GM18867 (cell line): ENCODE measurements at regions not wholly inside any gene's neighbourhood (a gene's known extent, or its start where the extent isn't known, plus 50 kb on each side); places are given as distances from the start of the nearest gene placed in this dataset.

Experiments used
- ATAC-seq: cut with Tn5 transposase; IDR thresholded peaks from one replicate; pipeline ENCODE4 v1.9.1; 2021; ENCODE audit warnings: mild to moderate bottlenecking, moderate library complexity; ENCODE audit not compliant: unreplicated experiment

DNA sequence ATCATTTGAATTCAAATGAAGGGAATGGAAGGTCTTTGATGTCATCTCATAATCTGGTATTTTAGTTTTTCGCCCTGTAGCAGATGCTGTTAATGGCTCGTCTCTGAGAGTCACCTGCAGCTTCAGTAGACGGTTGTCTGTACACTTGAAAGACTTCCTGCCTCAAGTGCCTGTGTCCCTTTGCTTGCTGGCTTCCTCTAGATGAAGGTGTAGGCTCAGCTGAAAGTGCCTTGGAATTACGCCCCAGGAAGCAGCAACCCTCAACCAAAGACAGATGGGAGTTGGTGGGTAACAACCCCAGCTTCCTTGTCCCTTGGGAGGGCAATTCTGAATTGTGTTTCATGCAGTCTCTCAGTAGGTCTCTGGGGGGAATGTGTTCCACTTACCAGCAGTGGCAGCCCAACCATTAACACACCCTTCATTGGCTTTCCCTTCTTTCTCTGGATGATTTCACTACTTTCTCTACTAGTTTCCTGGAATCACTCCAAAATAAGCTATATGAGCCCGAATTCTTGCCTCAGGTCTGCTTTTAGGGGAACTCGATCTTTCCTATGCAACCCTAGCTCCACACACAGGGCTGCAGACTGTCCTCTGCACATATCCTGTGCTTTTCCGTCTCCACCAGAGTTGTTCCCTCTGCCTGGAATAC lies 395.6 kb downstream of the DMAC1 start:
- no peak for ATAC-seq

DNA sequence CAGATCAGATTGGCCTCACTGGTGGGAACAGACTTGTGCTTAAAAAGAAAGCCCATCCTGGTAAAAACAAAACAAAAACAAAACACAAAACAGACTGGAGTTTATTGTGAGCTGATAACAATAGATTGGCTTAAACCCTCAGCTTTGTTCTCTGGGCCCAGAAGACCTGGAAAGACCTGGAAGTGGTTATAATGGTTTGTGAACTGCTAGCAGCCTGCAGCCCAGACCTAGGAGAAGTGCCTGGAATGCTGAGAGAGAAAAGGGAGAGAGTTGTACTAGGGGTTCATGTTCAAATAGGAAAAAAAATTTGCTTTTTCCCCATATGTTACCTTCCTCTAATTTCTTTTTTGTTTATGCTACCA lies 396.6 kb downstream of the DMAC1 start:
- ATAC-seq = no peak

DNA sequence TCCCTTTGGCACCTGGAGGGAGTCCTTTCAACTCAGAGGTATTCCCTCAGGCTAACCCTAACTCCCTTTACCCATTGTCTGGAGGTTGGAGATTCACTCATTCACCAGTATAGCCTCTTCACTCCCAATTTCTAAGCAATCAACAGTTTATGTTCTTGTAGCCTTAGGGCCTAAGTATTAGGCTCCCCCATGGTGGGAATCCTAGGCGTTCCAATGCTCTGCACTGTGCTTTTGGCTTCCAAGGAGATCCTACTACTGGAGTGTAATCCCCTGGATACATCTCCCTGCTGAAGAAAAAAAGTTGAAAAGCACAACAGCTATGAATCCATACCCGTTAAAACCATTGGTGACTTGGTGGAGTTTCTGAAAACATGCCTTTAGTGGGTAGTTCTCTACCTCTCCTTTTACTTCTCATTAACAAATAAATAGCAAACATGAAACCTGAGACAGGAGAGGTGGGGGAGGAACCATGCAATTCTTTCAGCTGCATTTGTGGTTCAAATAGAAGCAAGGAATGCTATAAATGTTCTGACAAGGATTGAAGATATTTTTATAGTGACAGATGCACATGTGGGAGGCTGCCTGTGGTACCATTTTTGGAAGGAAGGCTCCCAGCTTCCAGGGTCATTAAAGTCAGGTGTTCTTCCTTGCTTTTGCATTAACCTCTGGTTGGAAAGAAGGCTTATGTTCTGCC lies 397.1 kb downstream of the DMAC1 start:
- ATAC-seq = no peak

DNA sequence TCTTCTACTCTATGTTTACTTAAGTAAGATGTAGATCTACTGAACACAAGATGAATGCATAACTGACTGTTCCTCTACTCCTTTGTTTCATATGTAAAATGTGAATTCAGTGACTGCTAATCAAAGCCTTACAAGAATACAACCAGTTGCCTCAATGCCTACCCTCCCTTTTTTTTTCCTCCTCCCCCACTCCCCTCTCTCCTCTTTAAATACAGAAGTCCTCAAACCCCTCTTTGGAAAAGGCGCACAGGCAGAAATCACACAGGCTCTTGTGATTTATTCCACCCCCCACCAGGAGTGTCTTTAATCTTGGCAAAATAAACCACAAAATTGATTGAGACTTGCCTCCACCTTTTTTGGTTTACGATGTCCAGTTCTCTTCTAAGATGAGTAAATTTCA lies 398.5 kb downstream of the DMAC1 start:
- no peak for ATAC-seq

DNA sequence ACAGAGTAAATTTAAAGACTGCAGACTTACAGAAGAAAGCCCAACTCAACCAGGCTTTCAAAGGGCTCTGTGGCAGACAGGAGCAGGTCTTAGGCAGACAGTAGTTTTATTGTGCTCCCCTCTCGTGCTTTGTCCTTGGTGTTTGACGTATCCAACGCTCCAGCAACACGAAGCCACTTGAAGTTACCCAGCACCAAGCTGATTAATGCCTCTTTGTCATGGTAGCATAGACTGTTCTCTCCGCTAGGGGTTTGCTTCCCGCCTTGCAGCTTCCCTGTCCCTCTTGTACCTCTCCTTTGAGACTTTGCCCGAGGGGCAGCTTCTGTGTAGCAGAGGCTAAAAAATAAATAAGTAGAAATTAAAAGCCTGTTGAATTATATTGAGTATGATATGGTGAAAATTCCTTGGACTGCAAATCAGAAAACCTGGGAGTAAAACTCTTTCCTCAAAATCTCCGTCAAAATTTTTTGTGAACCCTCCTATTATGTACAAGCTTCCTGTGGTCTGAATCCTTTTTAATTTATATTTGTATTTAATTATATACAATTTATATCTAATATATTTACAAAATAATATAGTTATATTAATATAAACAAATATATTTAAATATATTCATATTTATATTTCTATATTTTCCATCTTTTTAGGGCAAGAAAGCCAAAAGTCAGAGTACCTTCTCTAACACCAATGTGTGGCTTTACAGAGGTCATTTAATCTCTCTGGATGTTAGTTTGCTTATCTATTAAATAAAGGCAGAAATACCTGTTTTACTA lies 405.4 kb downstream of the DMAC1 start:
- ATAC-seq = no peak

DNA sequence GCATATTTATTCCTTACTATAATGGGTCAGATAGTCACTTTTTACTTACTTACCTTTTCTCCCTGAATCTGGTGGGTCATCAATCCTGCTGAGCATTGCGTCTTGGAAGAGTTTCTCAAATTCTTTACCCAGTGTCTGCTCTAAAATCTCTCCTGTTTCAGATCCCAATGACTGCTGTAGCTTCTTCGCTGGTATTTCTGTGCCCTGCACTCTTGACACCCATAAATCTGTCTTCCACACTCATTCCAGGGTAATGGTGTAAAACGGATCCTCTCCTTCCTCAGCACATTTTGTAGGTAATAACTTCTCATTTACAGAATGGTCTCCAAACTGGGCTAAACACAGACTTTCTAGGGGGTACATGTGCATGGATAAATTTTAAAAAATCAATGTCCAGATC lies 407.4 kb downstream of the DMAC1 start:
- ATAC-seq = no peak

DNA sequence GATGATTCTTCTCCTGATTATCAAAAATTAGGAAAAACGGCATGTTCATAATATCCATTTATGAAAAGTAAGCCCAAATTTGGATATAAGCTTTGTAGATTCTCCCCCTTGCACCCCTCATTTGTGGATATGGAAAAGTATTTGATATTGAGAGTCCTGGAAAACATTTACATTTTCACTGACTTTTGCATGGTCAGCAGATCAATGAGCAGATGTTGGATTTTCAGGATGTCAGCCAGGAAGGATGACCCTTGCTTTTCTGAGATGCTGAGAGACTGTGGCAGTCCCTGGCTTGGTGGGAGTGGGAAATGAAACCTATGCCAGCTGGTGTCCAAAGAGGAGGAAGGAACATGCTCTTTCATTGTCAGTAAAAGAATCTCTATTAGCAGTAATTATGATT lies 410.8 kb downstream of the DMAC1 start:
- ATAC-seq = no peak

DNA sequence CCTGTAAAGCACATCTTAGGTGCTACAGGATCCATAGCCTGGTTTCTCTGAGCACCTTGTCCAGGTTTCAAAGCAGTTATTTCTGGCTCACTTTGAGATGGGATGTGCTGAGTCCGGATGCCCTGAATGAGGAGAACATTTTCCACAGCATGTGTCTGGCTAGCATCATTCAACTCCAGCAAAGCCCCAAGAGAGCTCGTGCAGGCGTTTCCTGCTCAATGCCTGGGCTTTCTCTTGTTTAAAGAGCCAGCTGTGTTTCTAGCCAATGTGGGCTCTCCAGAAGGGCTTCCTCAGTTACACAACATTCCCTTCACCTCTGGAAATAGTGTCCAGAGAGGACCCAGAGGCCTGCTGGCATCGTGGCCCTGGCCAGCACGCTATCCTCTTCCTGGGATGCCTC lies 411.7 kb downstream of the DMAC1 start:
- ATAC-seq = no peak

DNA sequence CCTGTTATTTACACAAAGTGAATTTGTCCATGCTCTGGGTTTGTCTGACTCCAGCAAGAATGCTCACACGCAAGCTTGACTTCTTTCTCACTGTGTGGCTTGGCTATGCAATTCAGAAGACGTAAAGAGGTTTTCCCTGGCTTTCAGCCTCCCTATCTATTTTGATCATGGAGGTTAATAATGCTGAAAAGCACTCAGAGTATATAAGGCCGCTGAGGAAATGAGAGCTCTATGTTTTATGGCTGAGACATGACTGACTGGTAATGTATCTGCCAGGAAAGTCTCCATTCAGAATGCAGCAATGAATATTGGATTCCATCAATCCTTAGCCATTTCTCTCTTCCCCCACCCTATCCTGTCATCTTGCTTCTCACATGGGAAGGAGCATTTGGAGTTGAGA lies 417.3 kb downstream of the DMAC1 start:
- no peak for ATAC-seq

DNA sequence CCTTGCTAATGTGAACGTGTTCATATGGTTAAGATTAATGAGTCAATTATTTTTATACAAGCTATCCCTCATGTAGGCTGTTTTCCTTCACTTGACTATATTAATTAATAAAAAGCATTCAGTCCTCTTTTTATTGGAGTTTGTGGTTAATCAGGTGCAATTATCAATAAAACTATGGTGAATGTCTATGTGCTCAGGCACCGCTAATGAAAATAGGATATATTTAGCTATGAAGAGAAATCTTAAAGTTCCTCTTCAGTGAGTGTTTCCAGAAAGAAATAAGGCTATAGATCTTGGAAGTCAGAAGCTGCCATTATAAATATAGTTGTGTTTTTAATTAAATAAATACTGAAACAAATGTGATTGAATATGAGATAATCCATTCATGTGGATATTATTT lies 422.1 kb downstream of the DMAC1 start:
- ATAC-seq = no peak

DNA sequence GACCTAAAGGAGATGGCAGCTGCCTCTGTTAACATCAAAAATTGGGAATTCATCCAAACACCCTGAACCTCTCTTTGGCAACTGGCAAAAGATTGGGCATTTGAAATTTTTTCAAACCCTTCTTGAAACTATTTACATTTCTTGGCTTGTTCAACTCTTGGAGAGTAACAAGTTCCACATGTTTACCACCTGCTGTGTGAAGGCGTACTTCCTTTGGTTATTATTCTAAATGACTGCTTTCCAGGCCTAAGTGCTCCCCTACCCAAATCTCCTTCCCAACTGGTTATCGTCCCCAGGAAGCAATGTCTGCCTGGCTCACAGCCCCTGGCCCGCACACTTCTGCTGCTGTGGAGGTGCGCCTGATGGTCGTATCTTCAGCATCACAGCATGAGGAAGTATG lies 422.7 kb downstream of the DMAC1 start:
- no peak for ATAC-seq

DNA sequence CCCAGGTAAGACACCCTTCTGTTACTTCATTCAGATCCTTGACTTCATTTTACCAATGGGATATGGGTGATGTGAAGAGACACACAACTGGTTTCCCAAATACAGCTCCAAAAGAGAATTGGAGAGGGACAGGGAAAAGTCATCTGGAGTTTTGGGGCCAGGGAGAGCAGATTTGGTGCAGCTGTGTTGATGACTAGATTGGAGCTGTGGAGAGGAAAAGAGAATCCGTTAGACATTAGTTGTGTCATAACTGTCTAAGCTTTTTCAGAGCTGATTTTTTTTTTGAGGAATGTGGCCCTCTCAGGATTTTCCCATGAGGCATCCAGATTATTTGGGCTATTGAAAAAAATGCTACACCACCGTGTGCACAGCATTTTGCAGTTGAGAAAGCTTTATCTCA lies 423.4 kb downstream of the DMAC1 start:
- no peak for ATAC-seq

DNA sequence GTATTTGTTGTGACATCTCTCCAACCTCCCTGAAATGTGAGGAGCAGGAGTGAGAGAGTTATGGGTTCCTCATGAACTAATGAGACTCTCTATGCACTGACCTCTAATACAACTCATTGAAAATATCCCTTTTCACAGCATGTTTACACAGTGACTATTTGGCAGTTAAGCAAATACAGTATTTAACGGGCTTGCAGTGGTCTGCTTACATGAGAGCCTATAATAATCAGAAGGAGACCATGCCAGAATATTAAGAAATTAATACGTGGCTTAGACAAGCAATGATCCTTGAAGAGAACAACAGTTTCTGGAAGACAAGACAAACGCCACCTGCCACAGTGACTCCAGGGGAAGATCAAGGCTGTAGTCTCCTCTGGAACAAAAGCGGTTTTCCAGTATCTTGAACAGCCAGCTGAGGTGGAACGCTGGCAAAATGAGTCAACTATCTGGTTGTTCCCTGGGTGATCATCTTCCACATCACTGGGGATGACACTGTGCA lies 424.5 kb downstream of the DMAC1 start:
- ATAC-seq = no peak

DNA sequence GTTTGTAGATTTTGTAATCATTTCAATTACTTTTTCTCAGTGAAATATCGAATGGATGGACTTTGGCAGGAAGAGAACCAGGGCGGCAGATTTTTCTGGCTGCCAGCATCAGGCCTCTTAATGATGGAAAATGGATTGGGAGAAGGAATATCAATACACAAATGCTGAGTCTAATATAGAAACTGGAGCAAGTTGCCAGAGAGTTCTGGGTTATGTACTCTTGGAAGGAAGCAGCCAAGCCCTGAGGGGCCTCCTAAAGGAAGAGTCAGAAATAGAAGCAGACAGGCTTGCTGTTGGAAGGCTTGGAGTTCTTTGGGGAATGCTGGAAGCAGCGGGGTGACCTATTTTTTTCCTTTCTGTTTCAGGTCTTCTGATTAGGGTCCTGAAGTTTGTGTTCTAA lies 428.6 kb downstream of the DMAC1 start:
- ATAC-seq = no peak

DNA sequence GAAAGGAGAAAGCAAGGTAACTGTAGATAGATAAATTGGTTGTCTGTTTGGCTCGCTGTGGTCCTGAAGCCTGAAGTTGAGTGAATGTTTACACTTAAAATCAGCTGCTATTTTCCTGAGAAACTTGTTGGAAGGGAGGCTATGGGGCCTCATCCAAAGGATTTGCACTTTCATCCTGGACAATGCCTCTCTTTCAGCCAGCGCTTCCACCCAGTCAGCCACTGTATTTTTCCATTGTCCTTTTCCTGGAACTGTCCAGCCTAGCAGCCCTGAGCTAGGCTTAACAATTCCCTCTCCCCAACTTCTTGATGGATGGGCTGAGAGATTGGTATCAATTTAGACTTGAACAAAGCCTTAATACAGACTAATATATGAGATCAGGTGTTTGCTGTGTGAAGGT lies 429.2 kb downstream of the DMAC1 start:
- ATAC-seq = no peak

DNA sequence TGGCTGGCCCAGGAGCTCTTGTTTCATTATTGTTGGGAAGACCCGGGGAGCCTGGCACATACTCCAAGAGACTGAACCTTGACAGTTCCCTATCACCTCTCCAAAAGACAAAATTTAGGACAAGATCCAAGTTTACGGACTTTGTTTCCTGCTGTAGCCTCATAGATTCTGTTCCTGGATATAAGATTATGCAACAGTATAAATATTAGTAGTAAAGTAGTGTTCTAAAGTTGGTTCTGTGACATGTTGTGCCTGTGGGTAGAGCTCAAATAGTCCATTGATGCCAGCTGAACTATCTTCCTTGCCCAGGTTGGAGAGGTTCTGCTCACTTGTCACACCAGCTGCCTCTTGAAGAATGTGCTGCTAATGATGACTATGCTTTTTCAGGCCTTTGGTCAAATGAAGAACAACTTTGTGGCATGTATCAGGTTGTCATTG lies 430.2 kb downstream of the DMAC1 start:
- no peak for ATAC-seq

DNA sequence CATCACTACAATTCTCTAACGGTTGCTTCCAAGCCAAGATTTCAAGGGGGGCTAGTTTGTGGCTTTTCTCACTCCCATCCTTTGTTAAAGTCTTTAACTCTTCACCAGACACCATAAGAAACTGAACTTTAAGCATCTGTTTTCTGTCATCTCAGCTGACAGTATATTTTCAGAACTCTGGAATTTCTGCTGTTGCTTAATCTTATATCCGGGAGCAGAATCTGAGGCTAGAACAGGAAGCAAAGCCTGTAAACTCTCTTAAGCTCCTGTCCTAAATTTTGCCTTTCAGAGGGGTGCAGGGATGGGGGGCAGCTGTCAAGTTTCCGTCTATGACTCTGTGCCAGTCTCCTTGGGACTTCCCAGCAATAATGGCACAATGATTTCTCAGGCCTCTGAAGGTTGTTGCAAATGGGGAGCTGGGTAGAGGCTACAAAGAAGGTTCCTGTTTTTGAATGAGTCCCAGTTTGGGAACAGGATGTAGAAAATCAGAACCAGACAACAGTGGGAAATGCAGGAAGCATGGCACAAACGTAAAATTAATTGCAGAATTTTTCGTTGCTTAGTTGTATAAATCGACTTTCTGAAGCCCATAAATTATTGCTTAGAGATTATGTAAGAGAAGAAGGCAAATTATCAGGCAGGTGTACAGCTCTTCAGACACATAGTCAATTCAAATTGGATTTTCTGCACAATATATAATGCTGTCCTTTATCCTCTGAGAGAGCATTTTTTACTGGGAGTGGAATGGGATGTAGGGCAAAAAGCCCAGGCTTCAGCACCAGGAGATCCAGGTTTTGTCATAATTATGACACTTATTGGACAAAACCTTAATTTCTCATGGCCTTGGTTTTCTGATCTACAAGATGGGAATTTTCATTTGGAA lies 430.9 kb downstream of the DMAC1 start:
- no peak for ATAC-seq

DNA sequence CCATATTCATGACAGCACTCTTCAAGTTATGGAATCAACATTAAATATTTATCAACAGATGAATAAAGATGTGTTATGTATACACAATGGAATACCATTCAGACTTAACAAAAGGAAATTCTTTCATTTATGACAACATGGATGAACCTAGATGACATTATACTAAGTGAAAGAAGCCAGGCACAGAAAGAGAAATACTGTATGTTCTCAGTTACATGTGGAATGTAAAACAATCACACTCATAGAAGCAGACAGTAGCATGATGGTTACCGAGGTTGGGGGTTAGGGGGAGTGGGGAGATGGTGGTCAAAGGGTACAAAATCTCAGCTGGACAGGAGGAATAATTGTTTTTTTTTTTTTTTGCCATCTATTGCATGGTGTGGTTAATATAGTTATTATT lies 431.9 kb downstream of the DMAC1 start:
- no peak for ATAC-seq

DNA sequence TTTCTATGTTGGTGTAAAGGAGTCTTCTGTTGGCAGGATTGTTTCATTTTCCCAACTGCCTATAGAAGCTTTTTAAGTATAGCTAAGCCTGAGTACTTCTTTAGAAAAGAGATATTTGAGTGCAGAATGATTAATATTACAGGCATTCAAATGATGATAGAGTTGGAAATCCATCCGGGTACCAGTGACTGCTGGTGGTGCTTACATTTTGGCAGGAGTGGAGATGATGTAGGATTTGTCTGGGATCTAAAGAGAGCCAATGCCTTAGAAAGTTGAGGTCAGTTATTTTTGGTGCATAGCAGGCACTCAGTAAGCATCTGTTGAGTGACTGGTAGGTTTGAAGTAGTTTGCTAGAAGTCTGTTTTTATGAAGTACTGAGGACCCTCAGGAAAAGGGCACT lies 433.5 kb downstream of the DMAC1 start:
- no peak for ATAC-seq

DNA sequence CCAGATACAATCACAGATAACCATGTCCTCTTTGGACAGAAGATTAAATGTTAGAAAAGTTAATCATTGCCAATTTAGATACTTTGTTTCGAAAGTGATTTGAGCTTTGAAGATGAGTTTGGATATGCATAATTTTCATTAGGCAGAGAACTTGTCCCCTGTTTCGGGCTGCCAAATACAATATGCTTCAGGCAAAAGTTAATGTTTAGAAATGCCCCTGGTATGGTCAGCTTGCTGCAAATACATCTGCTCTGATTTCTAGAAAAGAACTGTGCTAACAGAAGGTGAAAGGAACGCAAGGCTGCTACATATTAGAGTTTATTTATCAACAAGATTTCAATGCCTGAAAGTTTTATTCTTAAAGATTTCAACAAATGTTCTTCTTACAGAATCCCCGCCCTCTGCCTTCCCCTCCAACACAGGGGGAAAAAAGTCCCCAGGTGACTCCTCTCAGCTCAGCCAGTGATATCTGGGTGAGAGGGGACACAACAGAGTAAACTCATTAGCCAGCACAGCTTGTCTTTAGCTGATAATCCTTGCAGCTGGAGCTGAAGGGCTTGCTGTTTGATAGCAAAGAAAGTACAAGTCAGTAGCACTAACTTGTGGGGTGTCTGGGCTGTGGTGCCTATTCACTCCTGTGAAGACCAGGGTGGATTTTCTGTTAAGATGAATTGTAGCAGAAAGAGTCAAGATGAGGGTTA lies 435.7 kb downstream of the DMAC1 start:
- no peak for ATAC-seq
